K562 (cell line): ENCODE measurements at regions not wholly inside any gene's neighbourhood (a gene's known extent, or its start where the extent isn't known, plus 50 kb on each side); places are given as distances from the start of the nearest gene placed in this dataset.

Source experiments
- ATAC-seq: fragments of 200-7000 bp; cut with Tn5 transposase; 3 replicates; pipeline ENCODE4 v1.9.1; 2020; ENCODE audit warnings: moderate library complexity
- BruUV-seq: library from RNA; stranded (reverse); fragments of 400-500 nt; replicated peaks from 2 replicates; lab custom pipeline; 2021; lab: Mats Ljungman, UMichigan
- CTCF ChIA-PET: fragments of 300-600 bp; formaldehyde crosslinking; extraction: SDS; loops from one replicate; lab custom pipeline; 2021; ENCODE audit warnings: low intra/inter-chr PET ratio; lab: Yijun Ruan, JAX
- POLR2A ChIA-PET: fragments of 300-600, 350-650 bp; sonication (Branson Sonifier 250); formaldehyde crosslinking; extraction: SDS; loops from one replicate; lab custom pipeline; 2021; ENCODE audit warnings: antibody characterized with exemption, inconsistent platforms; lab: Yijun Ruan, JAX
- DNase-seq, 4 experiments: peaks; one replicate each; pipeline versions ENCODE4 v3.0.0 to v3.0.0-alpha.2; 2011 to 2018; ENCODE audit warnings: low spot score in 3 of 4, mixed read lengths in 3 of 4; ENCODE audit errors: extremely low read depth in 1 of 4
- FAIRE-seq: peaks from 2 replicates; lab custom pipeline; 2011; peaks lifted over from hg19 to GRCh38; lab: Jason Lieb, UNC
- H2AFZ ChIP-seq: 2 replicates; pipeline ENCODE4 v1.6.0; 2011; ENCODE audit warnings: low read depth, low read length, control low read depth, inconsistent platforms
- H3K27ac ChIP-seq: fragments of 200-600 bp; 3 replicates; pipeline ENCODE4 v1.8.0; 2011; ENCODE audit warnings: low read depth, mild to moderate bottlenecking, control low read depth, inconsistent platforms, low read length, moderate library complexity, mixed read lengths; ENCODE audit errors: extremely low read depth
- H3K27me3 ChIP-seq, 2 experiments: fragments of 300-600 bp in 1 of 2; 2 replicates in 1 of 2; 3 replicates in 1 of 2; pipeline versions ENCODE4 v1.6.0 to v1.8.0; 2011; ENCODE audit warnings: inconsistent platforms in 2 of 2, low read length in 2 of 2, mild to moderate bottlenecking in 1 of 2, mixed read lengths in 1 of 2, moderate library complexity in 1 of 2; ENCODE audit not compliant: control insufficient read depth in 2 of 2, insufficient read depth in 2 of 2
- H3K36me3 ChIP-seq: fragments of 300-600 bp; 3 replicates; pipeline ENCODE4 v1.8.0; 2011; ENCODE audit warnings: mild to moderate bottlenecking, low read length, inconsistent platforms; ENCODE audit not compliant: control insufficient read depth, insufficient read depth
- H3K4me1 ChIP-seq, 2 experiments: fragments of 200-600 bp in 1 of 2; replicated peaks in 1 of 2; 2 replicates in 1 of 2; 3 replicates in 1 of 2; pipeline versions ENCODE4 v1.5.1 to v1.8.0; 2011; ENCODE audit warnings: inconsistent platforms in 2 of 2, low read length in 2 of 2, mild to moderate bottlenecking in 1 of 2, mixed read lengths in 1 of 2, moderate library complexity in 1 of 2; ENCODE audit not compliant: control insufficient read depth in 2 of 2, insufficient read depth in 2 of 2
- H3K4me2 ChIP-seq: 2 replicates; pipeline ENCODE4 v1.6.1; 2011; ENCODE audit warnings: low read length, control low read depth, inconsistent platforms, mixed read lengths; ENCODE audit not compliant: insufficient read depth
- H3K4me3 ChIP-seq: fragments of 200-600 bp; sonication (generic), shearing (Covaris generic); 2 replicates; pipeline ENCODE4 v1.5.1; 2016; ENCODE audit warnings: control low read depth, inconsistent platforms
- H3K79me2 ChIP-seq: fragments of 200-600 bp; 3 replicates; pipeline ENCODE4 v1.8.0; 2011; ENCODE audit warnings: low read length, inconsistent platforms; ENCODE audit not compliant: control insufficient read depth, insufficient read depth
- H3K9ac ChIP-seq, 2 experiments: 2 replicates each; pipeline versions ENCODE4 v1.6.0 to v1.6.1; 2011; ENCODE audit warnings: low read depth in 2 of 2, low read length in 2 of 2, control low read depth in 1 of 2, inconsistent platforms in 1 of 2, mild to moderate bottlenecking in 1 of 2, mixed read lengths in 1 of 2; ENCODE audit not compliant: insufficient read depth in 1 of 2
- H3K9me1 ChIP-seq: one replicate; pipeline ENCODE4 v1.6.0; 2011; ENCODE audit warnings: inconsistent platforms, mild to moderate bottlenecking, low read length, moderate library complexity; ENCODE audit not compliant: control insufficient read depth, insufficient read depth
- H3K9me3 ChIP-seq: replicated peaks from 2 replicates; pipeline ENCODE4 v1.5.1; 2011; ENCODE audit warnings: low read depth, low read length, inconsistent platforms; ENCODE audit not compliant: control insufficient read depth, insufficient read depth
- H4K20me1 ChIP-seq: replicated peaks from 2 replicates; pipeline ENCODE4 v1.6.1; 2011; ENCODE audit warnings: low read length, inconsistent platforms, mixed read lengths; ENCODE audit not compliant: control insufficient read depth, insufficient read depth
- ATF7 ChIP-seq: fragments of 450-650 bp; IDR thresholded peaks from 2 replicates; pipeline ENCODE4 v1.7.1; 2014; ENCODE audit warnings: mild to moderate bottlenecking, moderate library complexity
- ID3 ChIP-seq, 2 experiments: fragments of 250-450 bp in 1 of 2; fragments of 450-650 bp in 1 of 2; sonication (Bioruptor Pico) in 1 of 2; IDR thresholded peaks; 2 replicates each; pipeline versions ENCODE4 v1.6.1 to v1.8.0; 2016 to 2021; ENCODE audit warnings: mild to moderate bottlenecking in 2 of 2, moderate library complexity in 2 of 2, missing compliant biosample characterization in 1 of 2, missing genetic modification characterization in 1 of 2
- KHSRP ChIP-seq: fragments of 450-650 bp; IDR thresholded peaks from 2 replicates; pipeline ENCODE4 v1.6.1; 2017
- LCOR ChIP-seq: sonication (generic); formaldehyde crosslinking; IDR thresholded peaks from 2 replicates; pipeline ENCODE4 v1.8.0; 2022; ENCODE audit warnings: mild to moderate bottlenecking, missing genetic modification reagents
- PHF20 ChIP-seq: fragments of 450-650 bp; IDR thresholded peaks from 2 replicates; pipeline ENCODE4 v1.6.1; 2018; ENCODE audit not compliant: partially characterized antibody
- ZFX ChIP-seq: sonication (generic); formaldehyde crosslinking; IDR thresholded peaks from 2 replicates; pipeline ENCODE4 v1.8.0; 2022; ENCODE audit warnings: mild to moderate bottlenecking, missing genetic modification reagents, moderate library complexity
- ZNF146 ChIP-seq: IDR thresholded peaks from one replicate; pipeline ENCODE4 v1.6.1; 2018; ENCODE audit warnings: missing compliant biosample characterization; ENCODE audit not compliant: unreplicated experiment
- WGBS: fragments of 100-300 bp; shearing (Covaris generic); methylation state at CpG from one replicate; pipeline ENCODE4 v1.1.6; 2016; ENCODE audit warnings: low coverage, mixed read lengths; ENCODE audit not compliant: insufficient coverage; ENCODE audit errors: missing lambda C conversion rate; 5-methylcytosine and 5-hydroxymethylcytosine counted together
- in situ Hi-C: fragments of 300-500 bp; cut with MboI; formaldehyde crosslinking; loops from 4 replicates; pipeline ENCODE4 v1.15.0; 2018; ENCODE audit warnings: inconsistent platforms, mixed read lengths
- intact Hi-C: fragments of 100-400 bp; cut with micrococcal nuclease; formaldehyde crosslinking; loops from 2 replicates; pipeline ENCODE4 v1.14.2; 2022
- TF ChIP-seq, protein P1 (sequence below): sonication (generic); formaldehyde crosslinking; IDR thresholded peaks from 2 replicates; pipeline ENCODE4 v1.4.0; 2020; ENCODE audit warnings: mild to moderate bottlenecking, missing genetic modification reagents

DNA sequence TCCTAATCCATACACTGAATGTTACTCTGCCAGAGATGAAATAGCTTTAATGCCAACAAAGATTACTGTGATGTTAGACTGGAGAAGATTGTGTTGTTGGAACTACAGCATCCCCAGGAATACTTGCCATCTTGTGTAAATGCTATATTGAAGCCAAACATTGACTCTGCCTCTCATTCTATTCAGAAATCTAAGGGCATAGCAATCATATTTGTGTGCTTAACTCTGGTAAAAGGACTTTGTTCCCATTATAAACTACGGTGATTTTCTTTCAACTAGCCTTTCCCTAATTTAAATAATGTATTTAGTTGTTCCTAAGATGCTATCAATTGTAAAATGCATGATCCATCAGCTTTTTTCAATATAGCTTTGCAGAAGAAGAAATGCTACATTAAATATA is 498.4 kb upstream of the LRRN3 start (continued):
- TF ChIP-seq, protein P1, sequence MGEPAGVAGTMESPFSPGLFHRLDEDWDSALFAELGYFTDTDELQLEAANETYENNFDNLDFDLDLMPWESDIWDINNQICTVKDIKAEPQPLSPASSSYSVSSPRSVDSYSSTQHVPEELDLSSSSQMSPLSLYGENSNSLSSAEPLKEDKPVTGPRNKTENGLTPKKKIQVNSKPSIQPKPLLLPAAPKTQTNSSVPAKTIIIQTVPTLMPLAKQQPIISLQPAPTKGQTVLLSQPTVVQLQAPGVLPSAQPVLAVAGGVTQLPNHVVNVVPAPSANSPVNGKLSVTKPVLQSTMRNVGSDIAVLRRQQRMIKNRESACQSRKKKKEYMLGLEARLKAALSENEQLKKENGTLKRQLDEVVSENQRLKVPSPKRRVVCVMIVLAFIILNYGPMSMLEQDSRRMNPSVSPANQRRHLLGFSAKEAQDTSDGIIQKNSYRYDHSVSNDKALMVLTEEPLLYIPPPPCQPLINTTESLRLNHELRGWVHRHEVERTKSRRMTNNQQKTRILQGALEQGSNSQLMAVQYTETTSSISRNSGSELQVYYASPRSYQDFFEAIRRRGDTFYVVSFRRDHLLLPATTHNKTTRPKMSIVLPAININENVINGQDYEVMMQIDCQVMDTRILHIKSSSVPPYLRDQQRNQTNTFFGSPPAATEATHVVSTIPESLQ (CRISPR knock-in tag) = no peak
- TF ChIP-seq LCOR (CRISPR knock-in tag) = no peak

DNA sequence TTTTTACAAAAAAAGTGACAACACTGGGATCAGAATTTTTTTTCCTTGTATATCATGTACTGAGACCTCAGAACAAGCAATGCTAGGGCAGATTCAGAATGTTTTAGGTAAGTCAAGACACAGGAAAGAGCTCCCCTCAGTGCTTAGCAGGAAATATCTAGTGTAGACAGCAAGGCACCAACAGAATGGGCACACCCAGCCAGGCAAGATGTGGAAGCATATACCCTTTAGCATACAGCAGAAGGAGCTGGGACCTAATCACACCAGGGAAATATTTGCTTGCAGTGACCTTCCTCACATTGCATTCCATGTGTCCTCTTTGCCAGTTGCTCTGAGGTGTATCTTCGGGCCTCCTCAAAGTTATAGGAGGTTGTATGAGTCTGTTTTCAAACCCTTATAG is 497.6 kb upstream of the LRRN3 start:
- ChIA-PET POLR2A (no interaction called here), CTCF (no interaction called here)
- no peak overlapping the region for H3K4me2 ChIP-seq
- H3K4me1 ChIP-seq = no peaks in the 10 kb centered on the region
- TF ChIP-seq ZFX (CRISPR knock-in tag) (no peak), PHF20 (no peak), ZNF146 (CRISPR knock-in tag) (no peak), ATF7 (no peak), KHSRP (no peak), ID3 (CRISPR knock-in tag; IDR thresholded peaks at IDR 0.05) (no peak), ID3 (tag; IDR thresholded peaks at IDR 0.05) (no peak)
- no peak for DNase-seq
- no peak overlapping the region for H3K9ac ChIP-seq
- BruUV-seq = no TSS peak
- no peaks in the 10 kb centered on the region for H3K9me3 ChIP-seq
- no peaks in the 10 kb centered on the region for H4K20me1 ChIP-seq
- H3K9me1 ChIP-seq = no peaks in the 10 kb centered on the region
- H3K27me3 ChIP-seq = no peaks in the 10 kb centered on the region
- no peaks in the 10 kb centered on the region for H3K79me2 ChIP-seq
- no peak overlapping the region for H3K27ac ChIP-seq
- no peak for ATAC-seq
- intact Hi-C loops = loop anchor here (10.0 kb wide), 1 partner anchor 1141 kb away; no protein-coding TSS in a partner anchor
- H3K4me3 ChIP-seq = no peak overlapping the region
- no peak overlapping the region for H2AFZ ChIP-seq
- 0% methylated on average over 1 of the region's 1 CpG for WGBS
- H3K36me3 ChIP-seq = no peaks in the 10 kb centered on the region
- in situ Hi-C loops = no loop called here
- FAIRE-seq = no peak
